HG03097 (cell line): ENCODE measurements at regions not wholly inside any gene's neighbourhood (a gene's known extent, or its start where the extent isn't known, plus 50 kb on each side); places are given as distances from the start of the nearest gene placed in this dataset.
"Not testable (repeated sequence)": the region's sequence is repeated elsewhere in the genome, so short reads cannot be mapped to it uniquely, and the experiment has no call there.

Source experiments
- ATAC-seq: cut with Tn5 transposase; IDR thresholded peaks from one replicate; pipeline ENCODE4 v1.9.1; 2021; ENCODE audit not compliant: unreplicated experiment, low FRiP score

- ATAC-seq, result no peak
Measured at GRCh38 chr5:9817819-9818218, 187.7 kb upstream of the TAS2R1 start.

GRCh38 chr5:9815051-9815450 is 184.9 kb upstream of the TAS2R1 start:
- no peak for ATAC-seq

GRCh38 chr5:9813305-9813704 is 183.2 kb upstream of the TAS2R1 start:
- ATAC-seq, result no peak

GRCh38 chr5:9807366-9807765 is 177.2 kb upstream of the TAS2R1 start:
- not testable (repeated sequence) for ATAC-seq

- no peak for ATAC-seq
Measured at GRCh38 chr5:9801908-9802307, 171.8 kb upstream of the TAS2R1 start.

GRCh38 chr5:9799606-9800005 is 169.5 kb upstream of the TAS2R1 start:
- no peak for ATAC-seq

GRCh38 chr5:9790276-9790675 is 160.1 kb upstream of the TAS2R1 start:
- ATAC-seq, result no peak

GRCh38 chr5:9789777-9790176 is 159.6 kb upstream of the TAS2R1 start:
- ATAC-seq, result no peak

GRCh38 chr5:9787861-9788600 is 157.9 kb upstream of the TAS2R1 start:
- ATAC-seq, result no peak

GRCh38 chr5:9786380-9787360 is 156.5 kb upstream of the TAS2R1 start:
- no peak for ATAC-seq

- no peak for ATAC-seq
Measured at GRCh38 chr5:9785751-9786150, 155.6 kb upstream of the TAS2R1 start.

- ATAC-seq, result no peak
Measured at GRCh38 chr5:9784231-9784630, 154.1 kb upstream of the TAS2R1 start.

- ATAC-seq, result no peak
Measured at GRCh38 chr5:9782826-9783560, 152.8 kb upstream of the TAS2R1 start.

- no peak for ATAC-seq
Measured at GRCh38 chr5:9781890-9782289, 151.7 kb upstream of the TAS2R1 start.

GRCh38 chr5:9781275-9781674 is 151.1 kb upstream of the TAS2R1 start:
- no peak for ATAC-seq

- no peak for ATAC-seq
Measured at GRCh38 chr5:9780501-9780900, 150.3 kb upstream of the TAS2R1 start.

- ATAC-seq, result no peak
Measured at GRCh38 chr5:9776525-9776924, 146.4 kb upstream of the TAS2R1 start.

- ATAC-seq, result no peak
Measured at GRCh38 chr5:9775339-9775738, 145.2 kb upstream of the TAS2R1 start.

- no peak for ATAC-seq
Measured at GRCh38 chr5:9774472-9775079, 144.4 kb upstream of the TAS2R1 start.

GRCh38 chr5:9771079-9771478 is 140.9 kb upstream of the TAS2R1 start:
- ATAC-seq, result no peak

- no peak for ATAC-seq
Measured at GRCh38 chr5:9766581-9766980, 136.4 kb upstream of the TAS2R1 start.
